Stimulated activated CD4-positive, alpha-beta T cell treated with anti-CD3 and anti-CD28 coated beads, Interleukin-2, amount 100 ng/mL, for 24 hours (primary cell): ENCODE measurements at regions not wholly inside any gene's neighbourhood (a gene's known extent, or its start where the extent isn't known, plus 50 kb on each side); places are given as distances from the start of the nearest gene placed in this dataset.
"Not testable (repeated sequence)": the region's sequence is repeated elsewhere in the genome, so short reads cannot be mapped to it uniquely, and the experiment has no call there.

ENCODE experiments used
- DNase-seq, 2 donors: peaks; one replicate each; pipeline ENCODE4 v3.0.0-alpha.2; 2020

GRCh38 chr11:38123673-38124072 is 1525.6 kb upstream of the RAG2 start:
- no peak for DNase-seq

GRCh38 chr11:38116616-38117015 is 1518.6 kb upstream of the RAG2 start:
- not testable (repeated sequence) for DNase-seq

- not testable (repeated sequence) for DNase-seq
Observed at GRCh38 chr11:38115381-38115780, 1517.3 kb upstream of the RAG2 start.

- DNase-seq, result no peak
Observed at GRCh38 chr11:38100836-38101462, 1502.9 kb upstream of the RAG2 start.

GRCh38 chr11:38095268-38095667 is 1497.2 kb upstream of the RAG2 start:
- no peak for DNase-seq

GRCh38 chr11:38089726-38090125 is 1491.7 kb upstream of the RAG2 start:
- no peak for DNase-seq

- DNase-seq, result no peak
Observed at GRCh38 chr11:38060920-38061319, 1462.9 kb upstream of the RAG2 start.

GRCh38 chr11:38060136-38060535 is 1462.1 kb upstream of the RAG2 start:
- DNase-seq, result no peak

- DNase-seq, result no peak
Observed at GRCh38 chr11:38046571-38047135, 1448.6 kb upstream of the RAG2 start.

- DNase-seq, result no peak
Observed at GRCh38 chr11:38043060-38043459, 1445.0 kb upstream of the RAG2 start.

- DNase-seq, result no peak
Observed at GRCh38 chr11:38038777-38039176, 1440.7 kb upstream of the RAG2 start.

GRCh38 chr11:38019072-38019775 is 1421.2 kb upstream of the RAG2 start:
- DNase-seq, result no peak

- no peak for DNase-seq
Observed at GRCh38 chr11:38014405-38014804, 1416.4 kb upstream of the RAG2 start.

- DNase-seq, result no peak
Observed at GRCh38 chr11:38013157-38013556, 1415.1 kb upstream of the RAG2 start.

- no peak for DNase-seq
Observed at GRCh38 chr11:38011496-38011895, 1413.5 kb upstream of the RAG2 start.

GRCh38 chr11:38009932-38010331 is 1411.9 kb upstream of the RAG2 start:
- DNase-seq, result no peak

- no peak for DNase-seq
Observed at GRCh38 chr11:38006466-38006865, 1408.4 kb upstream of the RAG2 start.

GRCh38 chr11:38005597-38005996 is 1407.6 kb upstream of the RAG2 start:
- no peak for DNase-seq

GRCh38 chr11:37999171-37999570 is 1401.1 kb upstream of the RAG2 start:
- no peak for DNase-seq

- DNase-seq, result no peak
Observed at GRCh38 chr11:37995886-37996285, 1397.8 kb upstream of the RAG2 start.

GRCh38 chr11:37988031-37988430 is 1390.0 kb upstream of the RAG2 start:
- DNase-seq, result no peak

GRCh38 chr11:37984991-37985390 is 1387.0 kb upstream of the RAG2 start:
- DNase-seq, result no peak

GRCh38 chr11:37978647-37979046 is 1380.6 kb upstream of the RAG2 start:
- no peak for DNase-seq

- no peak for DNase-seq
Observed at GRCh38 chr11:37973941-37974340, 1375.9 kb upstream of the RAG2 start.

- DNase-seq, result no peak
Observed at GRCh38 chr11:37972691-37973090, 1374.7 kb upstream of the RAG2 start.
